RWPE2 (cell line): ENCODE measurements at regions not wholly inside any gene's neighbourhood (a gene's known extent, or its start where the extent isn't known, plus 50 kb on each side); places are given as distances from the start of the nearest gene placed in this dataset.

Experiments used
- ATAC-seq: fragments of 200-7000 bp; cut with Tn5 transposase; 3 replicates; pipeline ENCODE4 v1.9.1; 2021; ENCODE audit warnings: low read depth
- DNase-seq: peaks from one replicate; pipeline ENCODE4 v3.0.0-alpha.2; 2020; ENCODE audit warnings: low spot score
- H3K27ac ChIP-seq: fragments of 450-650 bp; 2 replicates; pipeline ENCODE4 v1.5.1; 2017; ENCODE audit warnings: mild to moderate bottlenecking; ENCODE audit not compliant: poor library complexity, severe bottlenecking
- H3K27me3 ChIP-seq: fragments of 250-450 bp; sonication (Bioruptor Pico); 2 replicates; pipeline ENCODE4 v1.5.1; 2021; ENCODE audit warnings: mild to moderate bottlenecking, moderate library complexity; ENCODE audit not compliant: insufficient read depth, poor library complexity, severe bottlenecking
- H3K36me3 ChIP-seq: fragments of 250-450 bp; sonication (Bioruptor Pico); 2 replicates; pipeline ENCODE4 v1.5.1; 2020; ENCODE audit warnings: low read depth, mild to moderate bottlenecking, moderate library complexity
- H3K4me1 ChIP-seq: fragments of 250-450 bp; sonication (Bioruptor Pico); 2 replicates; pipeline ENCODE4 v1.5.1; 2021; ENCODE audit warnings: mild to moderate bottlenecking, moderate library complexity; ENCODE audit not compliant: insufficient read depth, poor library complexity, severe bottlenecking
- H3K4me3 ChIP-seq: fragments of 250-450 bp; sonication (Bioruptor Pico); 2 replicates; pipeline ENCODE4 v1.5.1; 2021; ENCODE audit warnings: mild to moderate bottlenecking, moderate library complexity; ENCODE audit not compliant: severe bottlenecking
- H3K9me3 ChIP-seq: fragments of 250-450 bp; sonication (Bioruptor Pico); 2 replicates; pipeline ENCODE4 v1.5.1; 2021; ENCODE audit warnings: mild to moderate bottlenecking, moderate library complexity; ENCODE audit not compliant: severe bottlenecking
- CTCF ChIP-seq: fragments of 450-650 bp; IDR thresholded peaks from one replicate; pipeline ENCODE4 v1.5.1; 2017; ENCODE audit warnings: mild to moderate bottlenecking, moderate library complexity; ENCODE audit not compliant: poor library complexity, severe bottlenecking

GRCh38 chr11:69422645-69423044, 58.8 kb upstream of the LINC01488 start:
- Histone ChIP-seq H3K4me1 (peaks cover 12% of the 10 kb centered on the region), H3K36me3 (no peaks in the 10 kb centered on the region), H3K27ac (no peak overlapping the region), H3K4me3 (no peak overlapping the region), H3K9me3 (no peaks in the 10 kb centered on the region), H3K27me3 (no peaks in the 10 kb centered on the region)
- DNase-seq = no peak
- TF ChIP-seq CTCF = no peak
- no peak for ATAC-seq

GRCh38 chr11:69423181-69423580, 58.3 kb upstream of the LINC01488 start:
- H3K27ac ChIP-seq = no peak overlapping the region
- DNase-seq (peak; percentile 0), ATAC-seq (no peak)
- H3K36me3 ChIP-seq = no peaks in the 10 kb centered on the region
- H3K9me3 ChIP-seq = no peaks in the 10 kb centered on the region
- no peaks in the 10 kb centered on the region for H3K27me3 ChIP-seq
- peaks cover 12% of the 10 kb centered on the region for H3K4me1 ChIP-seq
- no peak overlapping the region for H3K4me3 ChIP-seq
- TF ChIP-seq CTCF = no peak

GRCh38 chr11:69423611-69424385, 57.7 kb upstream of the LINC01488 start:
- no peaks in the 10 kb centered on the region for H3K36me3 ChIP-seq
- DNase-seq (no peak), ATAC-seq (no peak)
- no peak for TF ChIP-seq CTCF
- no peaks in the 10 kb centered on the region for H3K27me3 ChIP-seq
- H3K4me1 ChIP-seq = peaks cover 12% of the 10 kb centered on the region
- H3K9me3 ChIP-seq = no peaks in the 10 kb centered on the region
- no peak overlapping the region for H3K4me3 ChIP-seq
- H3K27ac ChIP-seq = no peak overlapping the region

GRCh38 chr11:69424748-69425147, 56.7 kb upstream of the LINC01488 start:
- DNase-seq (no peak), ATAC-seq (no peak)

More at GRCh38 chr11:69424748-69425147, 56.7 kb upstream of the LINC01488 start:
- Histone ChIP-seq H3K27ac (no peak overlapping the region), H3K36me3 (no peaks in the 10 kb centered on the region), H3K4me1 (peaks cover 12% of the 10 kb centered on the region), H3K9me3 (no peaks in the 10 kb centered on the region), H3K27me3 (no peaks in the 10 kb centered on the region), H3K4me3 (no peak overlapping the region)
- no peak for TF ChIP-seq CTCF
